Dermis microvascular lymphatic vessel endothelial cell (primary cell): ENCODE measurements at regions not wholly inside any gene's neighbourhood (a gene's known extent, or its start where the extent isn't known, plus 50 kb on each side); places are given as distances from the start of the nearest gene placed in this dataset.
"Not testable (repeated sequence)": the region's sequence is repeated elsewhere in the genome, so short reads cannot be mapped to it uniquely, and the experiment has no call there.

ENCODE experiments used
- DNase-seq, 2 donors: peaks; one replicate each; pipeline versions ENCODE4 v3.0.0 to v3.0.0-alpha.2; 2010; ENCODE audit warnings: low read depth in 2 of 2

DNA sequence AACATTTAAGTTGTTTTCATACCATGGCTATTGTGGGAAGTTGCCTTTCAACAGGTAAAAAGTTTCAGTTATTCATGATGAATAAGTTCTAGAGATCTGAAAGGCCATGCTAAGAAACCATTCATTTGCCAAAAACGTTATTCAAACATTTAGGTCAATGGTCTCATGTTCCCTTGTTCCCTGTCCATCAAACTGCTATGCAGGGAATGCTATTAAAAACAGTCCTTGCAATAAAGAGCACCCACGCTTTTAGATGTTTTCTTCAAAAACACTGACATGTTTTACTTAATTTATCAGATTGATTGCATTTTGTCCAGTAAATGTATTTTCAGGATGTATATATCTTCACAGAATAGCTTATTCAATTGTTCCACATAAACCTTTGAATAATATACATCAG lies 573.2 kb upstream of the PCDH20 start:
- DNase-seq, result no peak

GRCh38 chr13:61975001-61975400 lies 559.4 kb upstream of the PCDH20 start:
- no peak for DNase-seq

GRCh38 chr13:61965756-61966155 lies 550.1 kb upstream of the PCDH20 start:
- no peak for DNase-seq

- no peak for DNase-seq
Observed at GRCh38 chr13:61960981-61961380, 545.3 kb upstream of the PCDH20 start.

- peak in 1 of 2 donors; percentile 3 for DNase-seq
Observed at GRCh38 chr13:61954092-61954491, 538.4 kb upstream of the PCDH20 start.

DNA sequence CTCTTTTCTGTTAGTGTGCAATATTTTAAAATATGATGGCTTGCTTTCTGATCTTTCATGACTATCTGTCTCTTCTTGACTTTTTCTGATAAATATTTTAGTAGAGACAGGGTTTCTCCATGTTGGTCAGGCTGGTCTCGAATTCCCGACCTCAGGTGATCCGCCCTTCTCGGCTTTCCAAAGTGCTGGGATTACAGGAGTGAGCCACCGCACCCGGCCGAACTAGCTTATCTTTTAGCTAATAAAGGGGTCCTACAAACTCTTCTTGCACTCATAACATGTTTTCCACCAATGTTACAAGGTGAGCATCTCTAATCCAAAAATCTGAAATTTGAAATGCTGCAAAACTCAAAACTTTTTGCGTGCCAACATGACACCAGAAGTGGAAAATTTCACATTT lies 535.2 kb upstream of the PCDH20 start:
- DNase-seq, result no peak

DNA sequence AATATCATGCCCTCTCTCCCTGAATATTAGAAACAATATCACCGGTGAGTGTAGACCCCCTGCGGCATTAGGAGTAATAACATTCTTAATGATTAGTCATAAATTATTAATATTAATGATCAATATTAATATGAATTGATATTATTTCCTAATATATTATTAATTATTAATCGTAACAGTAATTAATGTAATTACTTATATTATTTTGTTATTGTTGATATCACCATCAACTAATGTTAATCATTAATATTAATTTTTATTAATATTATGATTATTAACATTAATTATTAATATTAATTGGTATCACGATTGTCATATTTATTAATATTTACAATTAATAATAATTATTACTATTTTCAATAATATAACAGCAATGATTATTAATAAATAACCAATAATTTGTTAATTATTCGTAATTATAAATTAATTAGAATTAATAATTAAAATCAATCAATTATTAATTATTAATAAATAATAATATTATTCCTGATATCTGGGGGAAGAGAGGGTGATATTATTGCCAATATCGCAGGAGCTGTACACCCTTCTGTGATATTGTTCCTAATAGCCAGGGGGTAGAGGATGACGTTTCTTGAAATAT lies 528.8 kb upstream of the PCDH20 start:
- no peak for DNase-seq

DNA sequence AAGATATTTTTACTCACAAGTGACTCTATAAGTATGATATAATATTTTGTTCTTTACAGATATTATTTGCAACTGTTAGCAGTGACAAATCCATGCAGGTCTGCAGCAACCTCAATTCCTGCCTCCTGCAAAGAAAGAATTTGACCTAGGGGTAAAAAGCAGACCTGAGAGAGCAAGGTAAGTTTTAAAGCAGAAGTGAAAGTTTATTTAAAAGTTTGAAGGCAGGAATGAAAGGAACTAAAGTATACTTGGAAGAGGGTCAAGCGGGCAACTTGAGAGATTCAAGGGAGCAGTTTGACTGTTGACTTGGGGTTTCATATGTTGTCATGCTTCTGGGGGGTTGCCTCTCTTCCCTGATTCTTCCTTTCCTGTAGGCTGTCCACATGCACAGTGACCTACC lies 520.1 kb upstream of the PCDH20 start:
- no peak for DNase-seq

DNA sequence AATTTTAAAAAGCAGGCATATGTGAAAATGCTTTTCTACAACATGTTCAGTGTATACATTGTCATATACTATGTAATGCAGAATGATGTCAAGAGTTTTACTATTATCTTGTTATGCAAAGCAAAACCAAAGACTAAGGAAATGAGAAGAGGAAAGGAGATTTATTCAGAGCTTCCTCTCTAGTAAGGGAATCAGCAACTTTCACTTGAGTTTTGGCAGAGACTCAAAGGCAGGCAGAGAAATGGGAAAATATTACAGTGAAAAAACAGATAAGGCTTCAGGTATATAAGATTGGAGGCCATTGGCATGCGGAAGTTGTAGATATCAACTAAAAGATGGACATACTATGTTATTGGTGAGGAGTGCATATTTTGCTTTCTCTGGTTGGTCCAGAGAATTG lies 512.0 kb upstream of the PCDH20 start:
- DNase-seq, result peak in 1 of 2 donors; percentile 10

DNA sequence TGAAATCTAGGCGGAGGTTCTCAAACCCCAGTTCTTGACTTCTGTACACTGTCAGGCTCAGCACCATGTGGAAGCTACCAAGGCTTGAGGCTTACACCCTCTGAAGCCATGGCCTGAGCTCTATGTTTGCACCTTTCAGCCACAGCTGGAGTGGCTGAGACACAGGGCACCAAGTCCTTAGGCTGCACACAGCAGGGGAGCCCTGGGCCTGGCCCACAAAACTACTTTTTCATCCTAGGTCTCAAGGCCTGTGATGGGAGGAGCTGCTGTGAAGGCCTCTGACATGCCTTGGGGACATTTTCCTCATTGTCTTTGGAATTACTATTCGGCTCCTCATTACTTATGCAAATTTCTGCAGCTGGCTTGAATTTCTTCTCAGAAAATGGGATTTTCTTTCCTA lies 503.2 kb upstream of the PCDH20 start:
- no peak for DNase-seq

DNA sequence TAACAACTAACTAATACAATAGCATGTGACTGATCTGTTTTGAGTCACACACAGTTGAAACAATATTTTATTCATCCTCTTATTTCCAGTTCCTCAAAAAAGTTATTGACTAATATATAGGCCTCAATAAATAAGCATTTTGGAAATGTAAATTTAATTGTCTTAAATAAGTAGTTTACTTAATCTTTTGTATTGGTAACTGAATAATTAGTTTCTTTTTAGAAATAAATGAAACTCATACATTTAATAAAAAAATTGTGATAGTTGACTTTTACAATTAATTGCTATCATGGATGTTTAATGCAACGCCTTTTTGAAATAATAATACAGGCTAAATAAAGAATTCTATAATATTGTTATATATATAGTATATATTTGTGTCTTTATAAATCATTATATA lies 500.8 kb upstream of the PCDH20 start:
- DNase-seq, result no peak

DNA sequence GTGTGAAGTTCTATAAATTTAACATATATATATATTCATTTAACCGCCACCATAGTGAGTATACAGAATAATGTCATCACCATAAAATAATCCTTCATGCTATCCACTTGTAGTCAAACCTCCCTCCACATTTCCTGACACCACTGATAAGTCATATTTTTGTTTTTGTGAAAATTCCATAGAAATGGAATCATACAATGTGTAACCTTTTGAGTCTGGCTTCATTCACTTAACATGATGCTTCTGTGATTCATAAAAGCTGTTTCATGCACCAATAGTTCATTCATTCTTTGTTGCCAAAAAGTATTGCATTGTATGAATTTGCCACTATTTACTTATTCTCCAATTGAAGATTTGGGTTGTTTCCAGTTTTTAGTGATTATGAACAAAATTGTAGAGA lies 497.5 kb upstream of the PCDH20 start:
- DNase-seq, result no peak

- no peak for DNase-seq
Observed at GRCh38 chr13:61908906-61909615, 493.4 kb upstream of the PCDH20 start.

- DNase-seq, result no peak
Observed at GRCh38 chr13:61905054-61905453, 489.4 kb upstream of the PCDH20 start.

DNA sequence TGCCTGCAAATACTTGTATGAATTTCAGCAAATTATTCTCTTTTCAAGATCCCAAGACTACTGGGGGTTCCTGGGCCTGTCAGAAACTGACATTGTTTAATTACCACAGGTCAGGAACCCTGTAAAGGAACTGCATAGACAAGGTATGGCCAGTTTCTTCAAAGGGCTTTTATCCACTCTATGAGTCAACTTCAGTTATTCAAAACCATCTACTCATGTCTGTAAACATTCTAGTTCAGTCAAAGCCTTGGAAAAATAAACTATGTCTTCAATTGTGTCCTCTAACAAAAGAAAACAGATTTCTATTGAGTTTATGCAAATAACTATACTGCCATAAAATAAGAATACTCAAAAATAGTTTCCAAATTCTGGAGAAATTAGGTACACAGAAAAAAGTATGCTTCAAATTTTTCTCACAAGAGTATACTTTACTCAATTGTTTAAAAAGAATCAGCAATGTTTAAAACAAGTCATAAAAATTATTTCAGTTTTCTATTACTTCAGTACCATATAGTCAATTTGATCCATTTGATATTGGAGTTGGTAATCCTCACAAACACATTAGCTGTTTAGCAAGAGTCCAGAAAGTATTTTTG lies 486.4 kb upstream of the PCDH20 start:
- DNase-seq, result no peak

DNA sequence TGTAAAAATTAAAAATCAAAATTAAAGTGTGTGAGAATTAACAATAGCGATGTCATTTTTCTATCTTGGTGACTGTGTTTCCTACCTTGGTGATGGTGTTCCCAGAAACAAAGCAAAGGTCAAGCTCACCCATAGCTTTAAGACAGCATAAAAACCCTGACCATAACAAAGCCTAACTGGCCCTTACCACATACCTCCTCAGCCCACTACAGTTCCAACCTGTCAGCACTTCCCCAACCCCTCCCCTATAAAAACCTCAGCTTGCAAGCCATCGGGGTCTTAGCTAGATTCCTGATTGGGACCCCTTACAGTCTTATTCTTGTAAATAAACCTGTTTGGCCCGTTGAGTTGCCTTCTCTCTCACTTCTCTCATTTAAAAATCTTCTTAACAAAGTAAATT lies 484.4 kb upstream of the PCDH20 start:
- no peak for DNase-seq

GRCh38 chr13:61898207-61898606 lies 482.6 kb upstream of the PCDH20 start:
- DNase-seq, result no peak

- DNase-seq, result no peak
Observed at GRCh38 chr13:61891401-61891800, 475.8 kb upstream of the PCDH20 start.

- no peak for DNase-seq
Observed at GRCh38 chr13:61884830-61885229, 469.2 kb upstream of the PCDH20 start.

DNA sequence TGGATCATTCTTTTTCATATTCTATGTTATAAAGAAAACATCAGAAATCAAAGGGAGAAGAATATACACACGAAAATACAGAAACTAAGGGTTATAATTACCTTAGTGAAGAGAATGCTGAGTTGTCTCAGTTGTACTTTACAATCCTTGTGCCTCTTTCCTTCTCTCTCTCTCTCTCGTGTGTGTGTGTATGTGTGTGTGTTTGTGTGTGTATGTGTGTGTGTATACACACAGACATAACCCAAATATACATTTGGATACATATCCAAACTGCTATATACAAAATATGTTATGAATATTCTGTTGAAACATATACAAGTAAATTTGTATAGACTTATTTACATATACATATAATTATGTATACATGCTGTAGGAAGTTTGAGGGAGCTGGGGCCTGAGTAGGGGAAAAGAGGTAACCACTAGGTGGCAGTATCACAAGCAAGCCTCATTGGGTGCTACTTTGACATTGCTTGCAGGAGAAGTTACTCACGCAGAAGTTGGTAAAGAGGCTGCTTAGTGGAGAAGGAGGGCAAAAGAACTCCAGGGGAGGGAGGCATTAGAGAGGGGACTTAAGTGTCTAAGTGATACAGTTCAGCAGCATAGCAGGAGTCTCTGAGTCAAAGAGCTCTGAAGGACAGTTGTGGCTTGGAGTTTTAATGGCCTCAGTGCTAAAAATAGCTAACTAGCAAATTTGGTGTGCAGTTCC lies 465.1 kb upstream of the PCDH20 start:
- no peak for DNase-seq

GRCh38 chr13:61878565-61878964 lies 462.9 kb upstream of the PCDH20 start:
- DNase-seq, result not testable (repeated sequence)

- no peak for DNase-seq
Observed at GRCh38 chr13:61874970-61875579, 459.4 kb upstream of the PCDH20 start.
